Heart right ventricle (tissue), 16 donors: ENCODE measurements at regions not wholly inside any gene's neighbourhood (a gene's known extent, or its start where the extent isn't known, plus 50 kb on each side); places are given as distances from the start of the nearest gene placed in this dataset.
A peak's percentile ranks its signal among the peaks of the same experiment; 100 is the strongest.

ENCODE experiments used
- ATAC-seq, 8 donors: fragments of 200-7000 bp; cut with Tn5 transposase; one replicate each; pipeline ENCODE4 v1.9.1; 2020; ENCODE audit warnings: mild to moderate bottlenecking in 8 of 8, moderate library complexity in 8 of 8, moderate number of reproducible peaks in 1 of 8
- DNase-seq, 2 donors: peaks; one replicate each; pipeline ENCODE4 v3.0.0-alpha.2; 2020
- H3K27ac ChIP-seq, 10 donors: fragments of 200-600 bp; sonication (generic) in 2 of 10; one replicate each; pipeline versions ENCODE4 v1.5.0 to v1.8.0; 2020 to 2022; ENCODE audit warnings: mild to moderate bottlenecking in 3 of 10
- H3K27me3 ChIP-seq, 7 donors: fragments of 200-600 bp; one replicate each; pipeline ENCODE4 v1.8.0; 2021 to 2022; ENCODE audit warnings: mild to moderate bottlenecking in 2 of 7
- H3K36me3 ChIP-seq, 9 donors: fragments of 200-600 bp; sonication (generic) in 1 of 9; one replicate each; pipeline versions ENCODE4 v1.5.0 to v1.8.0; 2020 to 2022; ENCODE audit warnings: mild to moderate bottlenecking in 2 of 9
- H3K4me1 ChIP-seq, 9 donors: fragments of 200-600 bp; sonication (generic) in 1 of 9; one replicate each; pipeline versions ENCODE4 v1.5.0 to v1.8.0; 2020 to 2022; ENCODE audit warnings: mild to moderate bottlenecking in 4 of 9
- H3K4me3 ChIP-seq, 10 donors: fragments of 200-600 bp; sonication (generic) in 2 of 10; one replicate each; pipeline versions ENCODE4 v1.5.0 to v1.8.0; 2020 to 2022; ENCODE audit warnings: mild to moderate bottlenecking in 7 of 10, moderate library complexity in 2 of 10
- H3K9me3 ChIP-seq, 11 donors: fragments of 200-600 bp in 10 of 11; sonication (generic) in 2 of 11; one replicate each; pipeline versions ENCODE4 v1.5.0 to v1.8.0; 2013 to 2022; ENCODE audit warnings: mild to moderate bottlenecking in 2 of 11, control low read depth in 1 of 11, moderate library complexity in 1 of 11
- WGBS, 2 donors: extraction: QIAGEN DNeasy Blood & Tissue Kit; methylation state at CpG; one replicate each; pipeline ENCODE4 v1.1.7; 2013; ENCODE audit warnings: inconsistent platforms in 1 of 2; 5-methylcytosine and 5-hydroxymethylcytosine counted together
- intact Hi-C, 10 donors: fragments of 100-400 bp; cut with DNase I; formaldehyde crosslinking; loops; one replicate each; pipeline versions ENCODE4 v1.11.1 to v1.14.2; 2022
- TF ChIP-seq, protein P1 (sequence below), 9 donors: fragments of 200-600 bp; sonication (generic) in 2 of 9; IDR thresholded peaks; one replicate each; pipeline versions ENCODE4 v1.5.0 to v1.8.0; 2021 to 2022; ENCODE audit warnings: antibody characterized with exemption in 9 of 9, mild to moderate bottlenecking in 5 of 9, moderate library complexity in 1 of 9
- donor health status: Arrhythmogenic right ventricular cardiomyopathy.
- donor health status: ischemic (EF 13 %, LVEDD 7.1; RV severe dilation, severe dysfunction).
- donor health status: healthy with polysubstance abuse.
- donor health status: DM: no; HTN: yes; CAD: no.
- donor health status: DM: no; HTN: no; CAD: no.
- donor health status: ischemic (EF 25% LVEDD 6.9; RV normal size, moderate dysfunction).
- donor health status: ischemic (EF 25% LVEDD 5.7; RV mildly dilated, moderate dysfunction).
- donor health status: healthy.
- donor health status: DM: yes; HTN: yes; CAD: no.
- donor health status: Ischemic cardiomyopathy.
- donor health status: ischemic (EF 35%, LVEDD 5.7; RV mildly dilated, moderate dysfunction).
- donor health status: nonischemic (EF 11% LVEDD 7.7; RV severe dilation, severe dysfunction).
- donor health status: DM: yes; HTN: yes; CAD: no.
- donor health status: PGD.
- donor health status: ischemic (EF 29% LVEDD 5.4; RV normal size, mild dysfunction).
- donor health status: nonischemic (EF 23%, LVEDD 6.1; RV moderate dilation, normal function).

DNA sequence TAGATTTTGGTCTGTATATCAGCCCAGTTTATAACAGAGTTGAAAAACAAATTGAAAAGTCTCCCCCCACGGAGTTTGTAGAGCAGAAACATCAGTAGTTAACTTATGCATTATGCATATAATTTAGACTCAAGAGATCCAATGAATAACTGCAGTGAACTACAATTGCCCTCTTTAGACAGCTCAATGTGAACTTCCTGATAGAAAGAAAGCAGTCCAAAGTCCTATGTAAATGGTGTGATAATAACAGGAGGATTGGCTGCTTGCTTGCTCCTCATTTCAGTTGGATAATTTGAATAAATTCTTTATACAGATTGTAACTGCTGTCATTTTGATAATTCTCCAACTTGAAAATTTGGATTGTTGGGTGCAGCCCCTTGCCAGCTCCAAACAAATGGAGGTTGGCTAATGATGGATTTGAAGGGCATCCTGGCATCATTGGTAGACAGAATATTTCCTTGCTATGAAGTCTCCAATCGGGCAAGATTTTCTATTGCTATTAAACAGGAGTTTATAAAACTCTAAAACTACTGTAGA is 297.1 kb downstream of the ASXL3 start:
- Histone ChIP-seq H3K4me3 (no peak overlapping the region), H3K27ac (no peak overlapping the region), H3K9me3 (no peaks in the 10 kb centered on the region), H3K36me3 (no peaks in the 10 kb centered on the region), H3K27me3 (no peaks in the 10 kb centered on the region), H3K4me1 (no peaks in the 10 kb centered on the region)
- ATAC-seq (no peak), DNase-seq (no peak)
- TF ChIP-seq, protein P1, sequence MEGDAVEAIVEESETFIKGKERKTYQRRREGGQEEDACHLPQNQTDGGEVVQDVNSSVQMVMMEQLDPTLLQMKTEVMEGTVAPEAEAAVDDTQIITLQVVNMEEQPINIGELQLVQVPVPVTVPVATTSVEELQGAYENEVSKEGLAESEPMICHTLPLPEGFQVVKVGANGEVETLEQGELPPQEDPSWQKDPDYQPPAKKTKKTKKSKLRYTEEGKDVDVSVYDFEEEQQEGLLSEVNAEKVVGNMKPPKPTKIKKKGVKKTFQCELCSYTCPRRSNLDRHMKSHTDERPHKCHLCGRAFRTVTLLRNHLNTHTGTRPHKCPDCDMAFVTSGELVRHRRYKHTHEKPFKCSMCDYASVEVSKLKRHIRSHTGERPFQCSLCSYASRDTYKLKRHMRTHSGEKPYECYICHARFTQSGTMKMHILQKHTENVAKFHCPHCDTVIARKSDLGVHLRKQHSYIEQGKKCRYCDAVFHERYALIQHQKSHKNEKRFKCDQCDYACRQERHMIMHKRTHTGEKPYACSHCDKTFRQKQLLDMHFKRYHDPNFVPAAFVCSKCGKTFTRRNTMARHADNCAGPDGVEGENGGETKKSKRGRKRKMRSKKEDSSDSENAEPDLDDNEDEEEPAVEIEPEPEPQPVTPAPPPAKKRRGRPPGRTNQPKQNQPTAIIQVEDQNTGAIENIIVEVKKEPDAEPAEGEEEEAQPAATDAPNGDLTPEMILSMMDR (IDR thresholded peaks at IDR 0.05) = no peak
- intact Hi-C loops = no loop called here
- 66 to 76% methylated on average over 2 of the region's 2 CpGs for WGBS, 2 donors

DNA sequence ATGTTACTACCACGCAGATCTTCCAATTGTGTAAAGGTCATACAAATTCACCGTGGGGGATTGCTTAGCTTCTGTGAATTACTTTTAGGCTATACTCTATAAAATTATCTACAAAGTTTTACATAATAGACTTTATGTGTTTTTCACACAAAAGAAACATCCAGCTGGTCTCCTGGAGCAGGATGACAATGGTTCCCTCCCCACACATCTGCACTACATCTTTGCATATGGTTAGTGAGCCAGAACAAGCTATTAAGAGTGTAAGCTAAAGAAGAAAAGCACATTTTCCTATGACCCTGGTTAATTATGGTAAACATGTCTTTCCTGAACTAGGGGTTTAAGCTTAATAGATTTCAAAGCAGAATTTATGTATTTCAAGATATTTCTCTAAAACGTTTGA is 295.1 kb downstream of the ASXL3 start:
- intact Hi-C loops = no loop called here
- H3K27ac ChIP-seq = no peak overlapping the region
- no peaks in the 10 kb centered on the region for H3K4me1 ChIP-seq
- no peak for DNase-seq
- 70 to 82% methylated on average over 3 of the region's 3 CpGs for WGBS, 2 donors
- no peak for ATAC-seq
- no peaks in the 10 kb centered on the region for H3K27me3 ChIP-seq
- no peaks in the 10 kb centered on the region for H3K9me3 ChIP-seq
- TF ChIP-seq, protein P1 (IDR thresholded peaks at IDR 0.05) = no peak
- H3K4me3 ChIP-seq = no peak overlapping the region
- H3K36me3 ChIP-seq = no peaks in the 10 kb centered on the region

DNA sequence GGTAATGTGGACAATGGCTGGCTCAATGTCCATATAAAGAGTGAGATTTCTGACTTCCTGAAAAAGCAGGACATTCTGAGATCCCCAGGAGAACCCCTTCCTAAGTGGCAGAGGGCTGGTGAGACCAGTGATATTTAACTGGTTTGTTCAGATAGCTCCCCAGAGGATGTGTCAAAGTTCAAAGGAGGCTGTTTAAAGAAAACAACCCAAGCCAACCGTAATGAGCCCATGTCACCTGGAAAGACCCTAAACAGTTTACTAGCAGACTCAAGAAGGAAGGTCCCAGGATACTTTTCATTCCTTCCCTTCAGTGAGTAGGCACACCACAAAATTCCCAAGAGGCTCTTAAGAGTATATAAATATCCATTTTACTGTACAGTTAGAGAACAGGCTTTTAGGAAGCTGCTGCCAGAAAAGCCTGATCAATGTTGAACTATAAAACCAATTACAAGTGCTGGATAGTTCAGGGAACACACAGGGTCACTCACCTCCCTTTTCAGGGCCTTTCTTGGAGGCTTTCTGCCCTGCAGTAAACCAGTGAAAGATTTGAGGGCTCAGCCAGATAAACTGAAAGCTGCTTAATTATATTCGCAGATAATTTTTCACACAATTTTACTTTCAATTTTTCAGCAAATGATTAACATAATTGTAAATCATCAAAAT is 293.5 kb downstream of the ASXL3 start:
- Histone ChIP-seq H3K36me3 (no peaks in the 10 kb centered on the region), H3K9me3 (no peaks in the 10 kb centered on the region), H3K27me3 (no peaks in the 10 kb centered on the region), H3K27ac (no peak overlapping the region), H3K4me1 (no peaks in the 10 kb centered on the region), H3K4me3 (no peak overlapping the region)
- intact Hi-C loops = no loop called here
- ATAC-seq = no peak
- no peak for DNase-seq
- 70 to 71% methylated on average over 2 of the region's 2 CpGs for WGBS, 2 donors
- TF ChIP-seq, protein P1 (IDR thresholded peaks at IDR 0.05) = no peak

DNA sequence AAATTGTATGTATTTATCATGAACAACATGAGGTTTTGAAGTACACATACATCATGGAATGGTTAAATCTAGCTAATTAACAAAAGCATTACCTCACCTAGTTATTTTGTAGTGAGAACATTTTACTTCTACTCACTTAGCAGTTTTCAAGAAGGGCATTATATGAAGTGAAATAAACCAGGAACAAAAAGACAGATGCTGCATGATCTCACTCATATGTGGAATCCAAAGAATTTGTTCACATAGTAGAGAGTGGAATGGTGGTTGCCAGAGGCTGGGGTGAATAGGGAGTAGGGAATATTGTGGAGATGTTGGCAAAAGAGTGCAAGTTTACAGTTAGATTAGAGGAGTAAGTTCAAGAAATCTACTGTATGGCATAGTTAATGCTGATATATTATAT is 292.0 kb downstream of the ASXL3 start:
- Histone ChIP-seq H3K9me3 (peaks cover 0 to under 1% (median 0%) of the 10 kb centered on the region in 11 donors), H3K4me1 (no peaks in the 10 kb centered on the region), H3K27me3 (no peaks in the 10 kb centered on the region), H3K36me3 (no peaks in the 10 kb centered on the region), H3K27ac (no peak overlapping the region), H3K4me3 (no peak overlapping the region)
- peak in 2 of 8 donors; percentile 20 to 33 for ATAC-seq
- TF ChIP-seq, protein P1 (IDR thresholded peaks at IDR 0.05) = no peak
- intact Hi-C loops = no loop called here
- DNase-seq = no peak
